Stimulated activated CD4-positive, alpha-beta T cell treated with anti-CD3 and anti-CD28 coated beads, Interleukin-4, amount 100 ng/mL, for 48 hours (primary cell): ENCODE measurements at regions not wholly inside any gene's neighbourhood (a gene's known extent, or its start where the extent isn't known, plus 50 kb on each side); places are given as distances from the start of the nearest gene placed in this dataset.

ENCODE experiments used
- DNase-seq, 2 donors: peaks; one replicate each; pipeline ENCODE4 v3.0.0-alpha.2; 2020; ENCODE audit warnings: low read depth in 2 of 2

DNA sequence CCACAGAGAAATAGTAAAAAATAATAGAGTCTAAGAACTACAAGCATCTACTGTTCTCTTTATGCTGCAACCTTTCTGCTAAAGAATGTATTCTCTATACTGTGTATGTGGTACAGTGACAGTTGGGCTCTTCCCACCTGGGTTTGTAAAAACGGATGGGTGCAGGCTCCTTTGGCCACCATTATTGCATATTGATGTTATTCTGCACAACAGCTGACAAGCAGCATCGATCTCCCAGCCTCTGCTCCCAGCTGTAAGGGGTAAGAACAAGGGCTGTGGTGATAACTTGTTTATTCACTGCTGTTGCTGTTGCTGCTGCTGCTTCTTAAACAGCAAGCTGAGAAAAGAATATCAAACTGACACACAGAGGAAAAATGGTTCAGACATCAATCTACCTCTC is 56.1 kb downstream of the KCNRG start:
- DNase-seq = no peak

DNA sequence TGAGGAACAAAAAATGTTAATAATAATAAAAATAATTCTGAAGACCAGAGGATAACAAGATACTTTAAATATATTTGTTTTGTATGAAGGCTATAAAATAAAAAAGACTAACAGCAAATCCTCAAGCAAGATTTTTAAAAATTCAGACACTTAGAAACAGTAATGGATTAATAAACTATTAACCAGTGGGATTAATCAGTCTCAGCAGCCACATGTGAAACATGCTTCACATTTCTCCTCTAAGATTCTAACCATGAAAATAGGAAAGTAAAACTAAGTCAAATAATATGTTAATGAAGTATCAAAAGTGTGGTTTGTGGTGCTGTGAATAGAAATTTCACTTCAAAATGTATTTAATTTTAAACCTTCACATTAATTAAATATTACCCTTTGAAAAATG is 57.4 kb downstream of the KCNRG start:
- DNase-seq = no peak

GRCh38 chr13:50073340-50073739 is 58.1 kb downstream of the KCNRG start:
- DNase-seq = no peak

DNA sequence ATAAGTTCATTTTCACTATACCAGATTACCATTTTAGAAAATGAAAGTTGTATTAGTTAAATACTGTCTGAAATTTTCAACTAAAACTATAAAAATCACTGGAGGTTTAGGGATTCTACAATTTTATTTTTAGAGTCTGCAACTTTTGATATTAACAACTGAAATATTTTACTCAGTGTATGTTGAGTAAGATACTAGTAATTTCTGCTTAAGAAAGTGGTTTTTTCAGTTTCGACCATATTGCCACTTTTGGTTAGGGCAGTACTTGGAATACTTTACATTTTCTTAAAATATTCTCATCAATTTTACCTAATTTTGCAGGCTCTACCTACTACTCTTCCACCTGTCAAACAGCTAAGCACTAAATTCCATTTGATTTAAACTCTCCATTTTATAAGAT is 59.6 kb downstream of the KCNRG start:
- no peak for DNase-seq

- no peak for DNase-seq
Measured at GRCh38 chr13:50075619-50076097, 60.4 kb downstream of the KCNRG start.

DNA sequence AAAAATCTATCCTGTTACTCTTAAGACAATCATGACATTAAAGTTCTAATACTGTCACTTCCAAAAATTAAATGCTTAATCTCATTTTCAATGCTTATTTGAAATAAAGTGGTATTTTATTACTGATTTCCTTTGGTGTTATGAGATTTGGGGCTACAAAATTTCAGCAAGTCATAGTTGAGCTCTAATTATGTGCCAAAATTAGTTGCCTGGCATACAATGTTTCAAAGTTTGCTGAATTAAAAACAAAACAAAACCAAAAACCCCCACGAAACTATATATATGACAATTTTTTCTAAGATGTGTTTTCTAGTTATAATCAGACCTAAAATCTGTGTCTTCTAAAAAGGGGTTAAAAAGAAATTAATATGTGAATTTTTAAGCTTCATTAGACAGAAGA is 62.2 kb downstream of the KCNRG start:
- no peak for DNase-seq

- DNase-seq = no peak
Measured at GRCh38 chr13:50078231-50078894, 63.1 kb downstream of the KCNRG start.

DNA sequence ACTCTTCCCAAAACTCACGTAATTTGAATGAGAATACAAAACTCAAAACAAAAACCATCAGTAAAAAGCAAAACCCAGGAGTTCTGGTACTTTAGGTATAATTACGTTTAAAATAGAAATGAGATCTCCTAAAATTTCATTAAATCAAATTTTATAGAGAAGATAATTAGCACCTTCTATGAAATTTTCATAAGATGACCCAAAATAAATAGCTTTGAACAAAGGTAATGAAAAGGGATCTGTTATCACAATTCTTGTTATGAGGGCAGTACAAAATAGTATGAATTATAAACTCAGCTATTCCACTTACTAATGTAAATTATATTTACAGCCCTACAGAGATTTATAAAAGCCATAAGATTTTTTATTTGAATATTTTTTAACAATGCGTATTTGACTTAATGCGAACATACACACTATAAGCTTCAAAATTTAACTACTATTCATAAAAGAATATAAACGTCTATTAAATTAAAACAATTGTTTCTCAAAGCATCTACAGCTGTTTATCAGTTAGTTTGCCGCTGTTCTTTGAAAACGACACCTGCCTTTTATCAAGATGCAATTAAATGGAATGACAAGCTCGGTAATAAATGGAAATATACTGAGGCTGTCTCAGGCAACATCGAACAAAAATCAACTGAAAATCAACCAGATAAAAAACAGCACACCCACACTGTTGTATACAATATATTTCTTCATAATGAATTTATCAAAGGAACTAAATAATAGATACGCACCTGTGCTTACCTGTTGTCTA is 63.8 kb downstream of the KCNRG start:
- DNase-seq = no peak

DNA sequence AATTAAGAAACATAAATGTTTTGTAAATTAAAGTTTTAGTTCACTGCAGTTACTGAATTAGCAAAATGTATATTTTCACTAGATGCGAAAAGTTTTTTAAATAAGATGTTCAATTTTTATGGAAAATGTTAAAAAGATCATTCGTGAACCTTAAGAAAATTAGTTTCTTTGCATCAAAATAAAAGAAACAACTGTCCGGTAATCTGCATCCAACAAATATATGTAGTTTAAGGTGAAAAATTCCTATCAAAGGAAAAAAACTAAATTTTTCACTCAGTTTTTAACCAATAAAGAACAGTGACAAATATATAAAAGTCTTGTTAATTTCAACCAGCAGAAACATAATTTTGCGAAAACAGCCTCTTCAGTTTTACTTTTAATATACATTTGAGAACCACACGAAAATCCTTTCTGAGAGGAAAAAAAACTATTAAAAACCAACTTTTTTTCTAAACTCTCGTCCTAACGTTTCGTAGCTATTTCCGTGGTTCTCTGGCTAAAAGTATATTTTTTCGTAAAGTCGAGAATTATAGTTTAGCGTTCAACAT is 64.5 kb downstream of the KCNRG start:
- no peak for DNase-seq

- peak; percentile 12 to 13 for DNase-seq
Measured at GRCh38 chr13:50080203-50080910, 65.1 kb downstream of the KCNRG start.

- DNase-seq = peak; percentile 46 to 56
Measured at GRCh38 chr13:50080911-50081678, 65.9 kb downstream of the KCNRG start.

DNA sequence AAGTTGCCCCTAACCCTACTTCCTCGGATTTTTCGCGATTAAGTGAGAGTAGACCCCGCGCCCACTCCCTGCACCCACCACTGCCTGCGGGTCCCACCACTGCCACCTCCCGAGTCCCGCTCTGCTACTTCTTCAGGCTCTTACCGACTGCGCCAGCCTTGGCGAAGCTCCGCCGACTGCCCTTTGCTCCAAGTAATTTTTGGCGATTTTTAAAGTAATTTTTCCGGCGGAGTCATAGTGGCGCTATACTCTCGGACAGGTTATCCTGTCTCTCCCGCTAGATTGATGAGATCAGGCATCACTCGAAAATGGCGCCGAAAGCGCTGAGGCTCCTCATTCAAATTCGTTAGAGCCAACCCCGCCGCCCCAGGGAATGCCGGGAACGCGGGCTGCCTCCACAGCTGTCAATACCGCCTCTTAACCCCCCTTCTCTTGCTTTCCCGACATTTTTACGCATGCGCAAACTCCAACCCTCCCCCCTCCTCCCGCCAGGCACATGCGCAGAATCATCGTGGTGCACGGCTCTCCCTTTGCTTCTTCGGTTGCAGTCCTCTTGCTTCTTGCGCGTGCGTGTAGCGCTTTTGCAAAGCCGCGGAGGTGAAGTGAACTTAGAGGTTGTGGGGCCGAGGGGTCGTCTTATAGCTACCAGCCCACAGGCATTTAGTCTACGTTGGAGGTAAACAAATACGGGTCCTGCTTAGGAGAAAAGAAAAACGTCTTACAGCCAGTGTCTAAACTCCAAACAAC is 66.6 kb downstream of the KCNRG start:
- DNase-seq = peak; percentile 97 to 98

DNA sequence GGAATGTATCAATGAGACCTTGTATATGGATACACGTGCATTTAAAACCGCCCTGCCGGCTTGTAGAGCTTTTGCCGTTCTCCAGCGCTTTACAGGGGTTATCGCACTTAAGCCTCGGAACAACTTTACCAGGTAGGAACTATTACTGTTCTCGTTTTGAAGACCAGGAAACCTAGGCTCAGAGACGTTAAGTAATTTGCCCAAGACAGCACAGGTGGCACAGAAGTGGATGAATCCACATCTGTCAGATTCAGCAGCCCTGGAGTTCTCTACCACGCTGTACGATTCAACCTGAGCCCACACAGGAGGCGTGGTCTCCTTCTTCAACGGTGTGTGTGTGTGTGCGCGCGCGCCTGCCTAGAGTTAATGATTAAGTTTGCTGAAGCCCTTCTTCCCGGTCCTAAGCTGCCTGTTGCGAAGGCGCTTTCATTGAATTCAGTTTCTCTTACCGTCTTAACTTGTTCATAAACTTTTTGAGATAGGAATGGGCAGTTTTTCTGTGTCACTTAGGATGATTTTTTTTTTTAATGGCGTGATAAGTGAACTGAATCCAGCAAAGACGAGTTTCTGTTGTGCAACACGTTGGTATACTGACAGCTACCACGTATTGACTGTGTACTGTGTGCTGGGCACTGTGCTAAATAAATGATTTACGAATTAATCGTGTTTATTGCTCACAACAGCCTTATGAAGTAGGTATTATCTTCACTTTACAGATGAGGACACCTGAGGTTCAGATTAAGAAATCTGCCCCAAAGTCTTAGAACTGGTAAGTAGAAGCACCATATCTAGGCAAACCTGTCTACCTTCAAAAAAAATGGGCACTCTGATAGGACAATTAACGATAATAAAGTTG is 67.4 kb downstream of the KCNRG start:
- peak; percentile 60 to 74 for DNase-seq

- DNase-seq = no peak
Measured at GRCh38 chr13:50085063-50085462, 69.8 kb downstream of the KCNRG start.

DNA sequence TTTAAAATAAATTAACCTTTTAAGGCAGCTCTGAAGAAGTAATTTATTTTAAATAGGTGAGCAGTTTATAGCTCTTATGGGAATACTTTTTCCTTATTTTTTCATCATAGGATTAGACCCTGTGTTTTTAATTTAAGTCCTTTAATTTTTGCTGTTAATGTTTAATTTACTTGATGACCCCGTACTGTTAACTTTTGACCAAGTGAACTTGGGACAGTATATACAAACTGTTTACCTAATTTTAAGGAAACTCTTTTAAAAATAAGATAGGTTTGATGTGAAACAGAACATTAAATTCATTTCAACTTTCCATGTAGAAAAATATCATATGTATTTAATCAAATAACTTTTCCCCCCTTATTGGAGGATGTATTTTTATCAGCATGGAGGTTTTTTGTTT is 74.4 kb downstream of the KCNRG start:
- DNase-seq = no peak

- no peak for DNase-seq
Measured at GRCh38 chr13:50090211-50090610, 75.0 kb downstream of the KCNRG start.

GRCh38 chr13:50094615-50095293 is 79.5 kb downstream of the KCNRG start:
- no peak for DNase-seq

GRCh38 chr13:50098693-50099092 is 83.4 kb downstream of the KCNRG start:
- no peak for DNase-seq

DNA sequence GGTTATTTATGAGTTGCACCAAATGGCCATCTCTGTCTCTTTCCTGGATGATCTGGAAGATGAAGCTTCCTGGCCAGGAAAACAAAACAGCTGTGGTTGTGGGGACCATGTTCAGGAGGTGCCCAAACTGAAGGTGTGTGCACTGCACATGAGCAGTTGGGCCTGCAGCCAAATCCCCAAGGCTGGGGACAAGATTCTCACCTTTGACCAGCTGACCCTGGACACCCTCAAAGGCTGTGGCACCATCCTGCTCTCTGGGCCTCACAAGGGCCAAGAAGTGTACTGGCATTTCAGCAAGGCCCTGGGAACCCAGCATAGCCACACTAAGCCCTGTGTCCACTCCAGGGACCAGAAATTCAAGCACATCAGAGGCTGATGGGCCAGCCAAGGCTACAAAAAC is 84.2 kb downstream of the KCNRG start:
- no peak for DNase-seq
